GM21423 (cell line): ENCODE measurements at regions not wholly inside any gene's neighbourhood (a gene's known extent, or its start where the extent isn't known, plus 50 kb on each side); places are given as distances from the start of the nearest gene placed in this dataset.

Experiments used
- ATAC-seq: cut with Tn5 transposase; IDR thresholded peaks from one replicate; pipeline ENCODE4 v1.9.1; 2021; ENCODE audit warnings: mild to moderate bottlenecking, moderate library complexity; ENCODE audit not compliant: unreplicated experiment

DNA sequence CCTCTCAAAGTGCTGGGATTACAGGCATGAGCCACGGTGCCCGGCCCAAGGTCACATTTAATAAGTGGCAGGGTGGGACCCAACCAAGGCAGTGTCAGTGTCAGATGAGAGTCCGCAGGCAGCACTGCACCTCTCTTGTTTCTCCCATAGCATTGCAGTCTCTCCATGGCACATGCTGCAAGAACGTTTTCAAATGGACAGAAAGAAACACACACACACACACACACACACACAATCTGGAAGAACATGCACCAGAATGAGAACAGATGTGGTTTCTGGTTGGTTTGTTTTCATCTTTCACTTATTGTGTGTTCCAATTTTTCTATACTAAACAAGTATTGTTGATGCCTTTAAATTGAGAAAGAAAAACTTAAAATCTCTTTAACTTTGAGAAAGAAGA, 126.5 kb downstream of the SYF2 start:
- no peak for ATAC-seq

DNA sequence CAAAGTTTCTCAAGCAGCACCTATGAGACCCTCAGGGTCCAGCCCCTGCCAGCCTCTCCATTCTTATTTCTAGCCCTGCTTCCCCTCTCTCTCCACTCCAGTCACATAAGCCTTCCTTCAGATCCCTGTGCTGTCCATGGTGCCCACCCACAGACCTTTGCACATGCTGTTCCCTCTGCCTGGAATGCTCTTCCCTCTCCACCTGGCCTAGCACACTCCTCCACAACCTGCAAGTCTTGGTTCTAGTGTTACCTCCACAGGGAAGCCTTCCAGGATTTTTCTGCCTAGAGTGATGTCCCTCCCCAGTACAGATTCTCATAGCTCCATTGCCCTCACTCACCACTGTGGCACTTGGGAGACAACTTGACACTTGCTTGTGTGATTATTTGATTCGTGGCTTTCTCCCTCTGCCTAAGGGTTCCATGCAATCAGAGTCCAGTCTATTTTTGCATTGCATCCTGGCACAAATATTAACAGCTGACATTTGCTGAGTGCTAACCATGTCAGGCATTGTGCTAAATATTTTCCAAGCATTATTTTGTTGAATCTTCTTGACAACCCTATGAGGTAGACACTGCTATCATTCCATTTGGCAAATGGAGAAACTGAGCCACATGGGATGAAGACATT, 127.3 kb downstream of the SYF2 start:
- no peak for ATAC-seq

DNA sequence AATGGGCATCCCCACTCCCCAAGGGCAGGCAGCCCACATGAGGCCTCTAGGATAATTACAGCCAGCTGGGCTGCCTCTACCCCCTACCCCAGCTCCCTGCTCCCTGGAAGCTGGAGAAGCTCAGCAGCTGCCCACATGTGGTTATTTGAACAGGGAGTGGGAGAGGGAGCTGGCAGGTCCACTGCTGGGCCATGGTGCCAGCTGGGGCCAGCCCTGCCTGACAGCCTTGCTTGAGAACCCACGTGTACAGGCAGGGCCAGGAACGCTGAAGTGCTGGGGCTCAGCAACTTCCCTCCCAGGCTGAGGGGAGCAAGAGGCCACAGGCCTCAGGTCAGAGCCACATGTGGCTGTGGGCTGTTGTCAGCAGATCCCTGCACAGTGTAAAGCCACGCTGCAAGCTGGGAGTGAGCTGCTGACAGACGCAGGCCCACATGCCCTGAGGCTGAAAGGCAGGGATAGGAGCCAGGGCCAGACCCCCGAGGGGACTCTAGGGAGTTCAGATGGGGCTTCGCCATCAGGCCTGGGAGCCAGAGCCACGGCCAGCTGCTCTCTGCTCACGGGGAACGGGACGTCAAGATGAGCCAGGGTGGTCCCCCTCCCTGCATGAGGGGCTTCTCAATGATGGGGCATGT, 129.0 kb downstream of the SYF2 start:
- ATAC-seq: no peak

DNA sequence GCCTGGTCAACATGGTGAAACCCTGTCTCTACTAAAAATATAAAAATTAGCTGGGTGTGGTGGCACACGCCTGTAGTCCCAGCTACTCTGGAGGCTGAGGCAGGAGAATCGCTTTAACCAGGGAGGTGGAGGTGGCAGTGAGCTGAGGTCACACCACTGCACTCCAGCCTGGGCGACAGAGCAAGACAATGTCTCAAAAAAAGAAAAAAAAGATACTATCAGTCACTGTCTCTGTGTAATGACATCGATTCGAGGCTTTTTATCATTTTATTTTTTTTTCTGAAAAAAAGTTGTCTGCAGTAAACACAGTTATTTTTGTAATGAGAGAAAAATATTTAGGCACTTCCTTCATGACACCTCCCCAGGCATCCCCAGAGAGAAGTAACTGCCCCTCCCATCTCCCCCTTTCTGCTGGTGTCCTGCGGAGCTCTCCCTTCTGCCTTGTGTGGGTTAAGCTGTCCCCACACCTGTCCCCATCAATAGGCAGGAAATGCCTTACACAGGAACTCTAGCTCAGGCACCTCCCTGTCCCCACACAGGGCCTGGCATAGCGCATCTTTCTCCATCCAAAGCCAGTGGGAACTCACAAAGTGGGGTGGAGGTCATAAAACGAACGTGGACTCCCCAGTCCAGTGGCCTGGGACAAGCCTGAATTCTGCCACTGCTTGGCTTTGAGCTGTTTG, 132.0 kb downstream of the SYF2 start:
- ATAC-seq: no peak

DNA sequence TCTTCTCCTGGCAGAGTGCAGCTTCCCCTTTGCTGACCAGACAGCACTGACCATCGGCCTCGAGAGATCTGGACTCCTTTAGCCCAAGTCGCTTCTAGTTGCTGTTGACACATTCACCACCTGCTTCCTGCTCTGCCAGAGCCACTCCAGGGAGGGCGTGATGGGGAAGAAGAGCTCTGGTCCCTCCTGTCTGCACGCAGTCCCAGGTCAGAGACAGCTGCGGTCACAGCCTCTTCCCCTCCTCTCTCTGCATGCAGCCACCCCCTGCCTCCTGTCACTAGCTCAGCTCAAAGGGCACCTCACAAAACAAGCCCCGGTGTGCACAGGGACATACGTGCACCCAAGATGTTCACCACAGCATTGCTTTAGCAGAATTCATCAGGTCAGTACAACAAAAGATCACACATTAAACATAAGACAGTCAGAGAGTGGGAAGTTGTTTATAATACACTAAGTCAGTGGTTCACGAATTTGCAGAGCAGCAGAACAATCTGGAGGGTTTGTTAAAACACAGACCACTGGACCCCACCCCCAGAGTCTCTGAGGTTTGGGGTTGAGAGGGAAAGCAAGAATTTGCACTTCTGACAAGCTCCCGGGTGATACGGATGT, 132.9 kb downstream of the SYF2 start:
- peak; percentile 45 for ATAC-seq

DNA sequence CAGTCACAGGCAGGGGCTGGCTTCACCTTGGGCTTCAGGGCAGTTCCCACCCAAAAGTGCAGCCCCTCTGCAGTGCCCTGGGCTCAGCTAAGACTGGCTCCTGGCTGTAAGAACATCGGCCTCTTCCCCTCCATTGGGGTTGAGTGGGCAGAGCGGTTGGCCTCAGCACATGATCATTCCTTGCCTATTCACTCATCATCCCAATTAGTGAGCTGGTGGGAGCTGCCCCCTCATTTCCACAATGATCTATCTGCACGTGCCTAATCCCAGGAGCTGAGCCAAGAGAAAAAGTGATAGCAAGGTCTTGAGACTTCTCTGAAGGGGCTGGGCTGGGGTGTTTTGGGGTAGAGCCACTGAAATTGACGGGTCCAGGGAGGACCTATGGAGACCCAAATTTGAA, 133.6 kb downstream of the SYF2 start:
- ATAC-seq: no peak

DNA sequence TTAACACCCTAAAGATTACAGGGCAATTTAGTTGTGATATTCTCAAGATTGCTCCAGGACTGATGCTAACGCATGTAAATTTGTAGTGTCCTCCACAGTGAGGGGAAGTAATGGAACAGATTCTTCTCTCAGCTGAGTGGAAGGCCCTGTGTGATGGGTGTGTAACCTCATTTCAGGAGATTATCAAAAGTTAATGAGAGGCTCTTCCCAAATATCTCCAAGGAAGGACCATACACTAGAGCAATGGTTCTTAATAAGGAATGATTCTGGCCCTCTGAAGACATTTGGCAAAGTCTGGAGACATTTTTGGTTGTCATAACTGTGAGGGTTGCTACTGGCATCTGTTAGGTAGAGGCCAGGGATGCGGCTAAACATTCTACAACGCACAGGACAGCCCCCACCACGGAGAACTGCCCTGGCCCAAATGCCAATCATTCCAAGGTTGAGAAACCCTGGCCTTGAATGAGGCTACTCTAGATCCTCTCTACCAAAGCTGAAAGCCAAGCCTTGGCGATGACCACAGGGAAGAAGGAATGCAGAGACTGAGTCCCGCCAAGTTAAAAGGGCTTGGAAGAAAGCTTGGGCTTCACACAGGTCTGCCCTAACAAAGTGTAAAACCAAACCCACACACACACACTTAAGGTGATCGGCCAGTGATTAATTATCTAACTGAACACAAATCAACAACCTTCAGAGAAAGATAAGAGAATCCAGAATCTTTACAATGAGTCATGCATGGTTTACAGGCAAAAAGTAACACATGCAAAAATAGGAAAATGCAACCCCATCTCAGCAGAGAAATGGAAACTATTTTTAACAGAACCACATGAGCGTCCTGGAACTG, 135.8 kb downstream of the SYF2 start:
- no peak for ATAC-seq

DNA sequence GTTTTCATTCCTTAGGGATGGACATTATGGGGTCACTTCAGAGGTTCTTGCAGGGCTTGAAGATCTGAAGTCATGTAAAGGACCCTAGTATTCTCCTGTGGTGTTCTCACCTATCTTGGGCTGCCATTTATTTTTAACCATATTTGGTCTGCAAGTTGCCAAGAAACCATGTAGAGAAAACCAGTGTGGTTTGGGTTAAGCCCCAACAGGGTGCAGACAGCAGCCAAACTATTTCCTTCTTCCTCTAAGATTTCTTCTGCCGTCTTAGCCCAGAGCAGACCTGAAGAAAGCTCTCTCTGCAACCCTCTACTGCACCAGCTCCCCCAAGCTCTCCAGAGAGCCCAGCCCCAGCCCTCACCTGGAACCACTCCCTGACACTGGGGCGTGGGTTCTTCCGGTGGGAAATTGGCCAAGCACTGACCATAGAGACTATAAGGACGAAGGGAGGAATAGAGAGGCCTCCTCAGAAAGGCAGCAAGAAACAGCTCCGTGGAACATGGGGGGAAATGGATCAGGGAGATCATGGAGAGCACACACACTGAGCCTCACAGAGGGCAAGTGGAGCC, 136.6 kb downstream of the SYF2 start:
- ATAC-seq: no peak

DNA sequence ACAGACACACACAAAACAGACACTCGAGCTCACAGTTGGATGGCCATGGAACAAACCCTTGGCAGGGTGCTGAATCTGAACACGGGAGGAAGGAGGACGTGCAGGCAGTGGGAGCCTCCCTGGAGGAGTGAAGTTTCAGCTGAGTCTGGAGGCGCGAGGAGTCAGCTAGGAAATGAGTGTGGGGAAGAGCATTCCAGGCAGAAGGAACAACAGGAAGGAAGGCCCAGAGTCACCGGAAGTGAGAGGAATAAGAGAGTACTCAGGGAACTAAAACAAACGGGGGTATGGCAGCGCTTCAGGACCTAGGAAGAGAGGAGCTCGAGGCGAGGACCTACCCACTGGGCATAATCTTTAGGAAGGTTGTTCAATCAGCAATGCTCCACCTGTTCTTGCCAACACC, 137.3 kb downstream of the SYF2 start:
- ATAC-seq: no peak

DNA sequence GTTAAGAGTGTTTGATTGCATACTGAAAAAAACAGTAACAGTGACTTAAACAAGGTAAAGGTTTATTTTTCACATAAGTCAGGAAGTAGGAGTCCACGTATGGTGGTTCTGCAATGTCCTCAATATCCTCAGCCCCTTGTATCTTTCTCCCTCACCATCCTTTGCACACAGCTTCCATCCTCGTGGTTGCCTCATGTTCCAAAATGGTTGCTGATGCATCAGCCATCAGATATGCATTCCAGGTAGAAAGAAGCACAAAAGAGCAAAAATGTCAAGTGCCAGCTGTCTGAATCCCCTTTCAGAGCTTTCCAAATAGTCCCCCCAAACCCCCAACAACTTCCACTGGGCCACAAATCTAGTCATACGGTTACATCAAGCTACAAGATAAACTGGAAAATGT, 138.1 kb downstream of the SYF2 start:
- ATAC-seq: no peak

DNA sequence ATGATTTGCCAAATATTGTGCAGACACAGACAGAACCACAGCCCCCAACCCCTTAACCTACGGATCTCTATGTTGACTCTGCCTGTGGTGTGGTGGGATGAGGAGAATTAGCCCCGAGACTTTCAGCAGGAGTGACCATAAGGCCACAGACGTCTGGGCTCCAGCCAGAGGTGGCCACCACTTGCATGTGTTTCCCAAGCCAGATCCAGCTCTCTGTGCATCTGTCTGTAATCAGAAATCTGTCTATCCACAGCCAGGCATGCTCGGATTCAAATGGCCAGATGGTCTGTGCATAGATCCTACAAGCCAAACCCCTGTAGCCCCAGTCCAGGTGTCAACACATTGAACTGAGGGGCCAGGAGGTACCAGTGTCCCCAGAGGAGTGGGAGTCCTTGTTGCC, 140.6 kb downstream of the SYF2 start:
- no peak for ATAC-seq

DNA sequence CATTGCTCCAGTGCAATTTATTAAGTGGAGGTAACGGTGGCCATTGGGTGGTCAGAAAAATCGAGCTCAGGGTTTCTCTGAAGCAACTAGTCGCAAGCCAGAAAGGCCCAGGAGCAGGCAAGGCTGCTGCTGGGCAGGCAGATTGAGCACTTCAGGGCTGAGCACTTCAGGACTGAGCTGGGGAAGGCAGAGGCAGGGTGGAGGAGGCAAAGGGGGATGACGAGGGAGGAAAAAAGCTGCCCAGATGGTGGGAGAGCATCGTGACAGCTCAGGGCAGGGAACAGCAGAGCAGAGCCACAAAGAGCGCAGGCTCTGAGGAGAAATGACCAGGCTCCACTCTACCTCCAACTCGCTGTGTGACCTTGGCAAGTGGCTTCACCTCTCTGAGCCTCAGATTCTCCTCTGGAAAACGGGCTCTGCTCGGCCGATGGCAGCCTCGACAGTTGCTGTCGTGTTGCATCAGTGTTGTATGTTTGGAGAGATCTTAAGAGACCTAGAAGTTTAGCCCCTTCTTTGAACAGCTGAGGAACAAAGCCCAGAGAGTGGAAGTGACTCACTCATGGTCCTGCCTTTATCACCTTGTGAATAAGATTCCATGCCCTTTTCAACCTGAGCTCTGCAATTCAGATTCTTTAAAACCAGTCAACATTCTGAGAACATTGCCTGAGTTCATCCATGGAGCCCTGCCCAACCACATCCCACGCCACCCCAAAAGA, 141.4 kb downstream of the SYF2 start:
- no peak for ATAC-seq

DNA sequence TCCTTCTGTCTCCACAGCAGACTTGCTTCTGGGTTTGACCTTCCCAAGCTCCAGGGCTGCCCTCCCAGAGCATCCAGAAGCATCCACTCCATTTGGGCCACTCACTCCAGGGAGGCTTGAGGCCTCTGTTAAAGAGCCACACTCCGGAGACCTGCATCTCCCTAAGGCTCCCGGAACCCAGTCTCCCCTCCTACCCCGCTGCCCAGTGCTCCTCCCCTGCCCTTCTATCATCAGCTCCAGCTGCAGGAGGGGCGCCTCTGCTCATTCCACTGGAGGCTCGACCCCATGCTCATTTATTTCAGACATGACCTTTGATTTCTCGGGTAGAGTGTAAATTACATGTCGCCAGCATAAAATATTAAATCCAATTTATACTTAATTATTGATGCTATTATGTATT, 142.5 kb downstream of the SYF2 start:
- no peak for ATAC-seq

DNA sequence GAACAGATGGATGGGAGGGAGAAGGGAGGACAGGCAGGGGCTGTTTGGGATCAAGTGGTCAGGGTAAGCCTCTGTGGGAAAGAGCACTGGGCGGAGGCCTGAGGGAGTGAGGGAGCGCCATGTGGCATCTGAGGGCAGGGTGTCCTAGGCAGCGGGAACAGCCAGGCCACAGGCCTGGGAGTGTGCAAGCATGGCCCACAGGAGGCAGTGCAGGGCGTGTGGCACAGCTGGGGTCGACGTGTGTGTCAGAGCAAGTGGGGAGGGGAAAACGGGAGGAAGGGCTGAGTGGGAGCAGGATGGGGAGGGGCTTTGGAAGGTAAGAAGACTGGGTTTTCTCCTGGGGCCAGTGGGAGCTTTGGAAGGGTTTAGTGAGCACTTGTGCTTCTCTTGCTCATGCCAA, 143.4 kb downstream of the SYF2 start:
- no peak for ATAC-seq

DNA sequence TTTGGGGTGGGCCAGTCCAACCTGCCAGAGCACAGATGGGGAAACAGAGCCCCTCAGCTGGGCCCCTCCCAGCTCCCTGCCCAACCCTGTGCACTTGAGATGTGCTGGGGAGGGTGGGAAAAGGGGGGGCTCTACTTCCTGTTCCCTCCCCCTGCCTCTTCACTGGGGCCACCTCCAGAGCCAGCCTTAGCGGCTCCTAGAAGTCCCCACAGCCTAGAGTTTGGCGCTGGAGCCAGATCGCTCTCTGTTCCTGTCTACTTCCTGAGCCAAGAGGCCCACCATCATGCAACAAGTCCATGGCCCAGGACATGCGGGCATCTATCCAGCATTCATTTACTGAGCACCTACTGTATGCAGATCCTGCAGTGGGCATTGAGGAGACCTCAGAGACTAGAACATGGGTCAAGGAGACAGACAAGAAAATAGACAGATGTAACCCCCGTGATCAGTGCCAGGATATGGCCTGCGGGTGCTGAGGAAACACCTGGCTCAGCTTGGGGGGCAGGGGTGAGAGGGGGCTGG, 144.1 kb downstream of the SYF2 start:
- no peak for ATAC-seq

DNA sequence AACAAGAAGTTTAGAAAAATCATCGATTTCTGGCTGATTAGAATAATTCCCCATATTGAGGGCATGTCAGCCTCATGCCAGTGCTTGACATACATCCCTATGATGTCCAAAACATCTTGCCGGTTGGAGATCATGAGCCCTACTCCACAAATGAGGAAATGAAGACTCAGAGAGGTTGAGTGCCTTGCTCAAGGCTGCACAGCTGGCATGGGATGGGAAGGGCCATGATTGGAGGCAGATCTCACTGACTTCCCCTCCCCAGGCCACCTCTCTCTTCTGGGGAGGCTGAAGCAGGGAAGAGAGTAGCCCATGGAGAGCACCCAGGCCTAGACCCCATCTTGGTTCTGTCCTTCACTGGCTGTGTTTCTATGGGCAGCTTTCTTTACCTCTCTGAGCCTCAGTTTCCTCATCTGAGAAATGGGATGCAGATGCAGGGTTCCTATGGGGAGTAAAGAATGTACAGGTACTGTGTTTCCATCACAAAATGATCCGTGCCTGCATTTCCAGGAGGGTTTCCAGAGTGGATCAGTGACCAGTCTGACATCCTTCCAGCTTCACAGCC, 145.7 kb downstream of the SYF2 start:
- no peak for ATAC-seq

DNA sequence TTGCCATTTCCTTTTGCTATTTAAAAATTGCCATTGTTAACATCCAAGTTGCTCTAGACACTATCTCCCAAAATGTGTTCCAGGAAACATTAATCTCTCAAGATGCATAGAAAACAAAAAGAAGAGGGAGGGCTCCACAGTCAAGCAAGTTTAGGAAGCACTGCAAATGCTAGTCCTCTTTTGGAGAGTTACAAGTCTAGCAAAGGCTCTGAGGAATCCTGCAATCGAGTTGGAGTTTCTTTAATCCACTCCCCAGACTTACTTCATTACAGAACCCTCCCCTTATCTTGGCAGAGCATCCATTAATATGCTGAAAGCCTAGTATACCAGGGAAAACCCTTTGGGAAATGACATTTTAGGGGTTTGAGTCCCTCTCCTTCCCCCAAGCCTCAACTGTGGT, 147.9 kb downstream of the SYF2 start:
- ATAC-seq: no peak

DNA sequence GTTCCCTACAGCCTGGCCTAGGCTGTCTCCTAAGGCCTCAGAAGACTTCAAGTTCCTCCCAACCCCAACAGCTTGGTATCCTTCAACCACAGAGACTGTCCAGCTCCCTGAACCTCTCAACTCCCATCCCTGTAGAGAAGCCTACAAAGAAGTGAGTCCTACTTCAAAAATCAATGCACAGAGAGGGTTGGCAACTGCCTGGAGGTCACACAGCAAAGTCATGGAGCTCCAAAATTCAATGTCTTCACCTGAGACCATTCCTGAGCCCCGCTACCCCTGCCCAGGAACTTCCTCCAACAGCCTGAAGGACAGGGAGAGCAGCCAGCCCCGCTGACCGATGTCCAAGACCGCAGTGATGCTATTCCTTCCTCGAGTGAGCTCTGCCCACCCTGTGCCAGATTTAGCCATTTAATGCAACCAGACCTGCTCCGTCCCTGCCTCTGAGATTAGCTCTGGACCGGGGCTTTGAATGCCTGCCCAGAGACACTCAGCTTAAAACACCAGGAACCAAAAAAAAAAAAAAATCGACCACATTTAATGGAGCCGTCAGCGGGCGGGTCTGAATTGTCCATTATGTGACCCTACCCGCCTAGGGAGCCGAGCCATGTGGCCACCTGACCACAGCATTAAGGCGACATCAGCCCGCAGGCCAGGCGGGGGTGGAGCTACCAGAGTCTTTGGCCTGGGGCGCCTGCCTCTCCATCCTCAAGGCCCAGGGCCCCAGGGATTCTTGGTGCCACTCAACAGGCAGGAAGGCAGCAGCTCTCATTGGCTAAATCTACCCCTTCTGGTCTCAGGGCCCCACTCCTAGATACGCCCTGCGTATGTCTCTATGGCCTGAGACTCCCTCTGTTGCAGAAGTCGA, 148.6 kb downstream of the SYF2 start:
- ATAC-seq: no peak

DNA sequence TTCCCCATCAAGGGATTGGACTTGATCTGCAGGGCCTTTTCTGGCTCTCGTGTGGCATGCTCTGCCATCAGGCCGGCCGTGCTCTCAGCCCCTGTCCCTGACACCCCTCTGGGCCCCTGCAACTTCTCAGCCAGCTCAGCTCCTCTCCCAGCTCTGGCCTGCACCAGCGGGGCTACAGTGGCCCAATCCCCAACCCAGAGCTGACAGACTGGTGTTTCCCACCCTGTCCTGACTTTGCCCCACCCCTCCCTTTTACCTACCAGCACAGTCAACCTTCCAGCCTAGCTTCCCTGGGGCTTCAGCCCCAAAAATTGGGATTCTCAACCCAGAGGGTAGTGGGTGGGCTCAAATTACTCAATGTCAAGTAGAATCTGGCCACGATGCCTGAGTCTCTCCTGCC, 149.3 kb downstream of the SYF2 start:
- ATAC-seq: no peak
